ENCODE measurements at regions not wholly inside any gene's neighbourhood (a gene's known extent, or its start where the extent isn't known, plus 50 kb on each side); places are given as distances from the start of the nearest gene placed in this dataset.

DNA sequence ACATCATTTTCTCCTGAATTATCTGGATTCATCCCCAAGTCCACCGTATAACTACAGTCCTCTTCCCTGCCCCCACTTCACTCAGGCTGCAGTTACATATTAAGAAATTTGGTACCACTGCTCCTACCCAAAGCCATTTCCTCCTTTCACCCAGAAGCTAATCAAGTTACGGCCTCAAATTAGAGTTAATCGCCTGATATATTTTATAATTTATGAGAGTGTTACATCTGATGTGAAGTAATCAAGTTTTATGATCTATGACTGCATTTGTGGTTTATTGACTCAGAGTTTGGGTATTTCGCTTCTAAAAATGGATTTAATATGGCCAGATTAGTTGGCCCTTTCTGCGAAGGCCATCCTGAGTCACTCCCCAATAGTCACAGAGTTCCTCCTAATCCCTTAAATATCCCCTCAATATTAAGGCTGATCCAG lies 223.6 kb upstream of the KIF2A start:
- 42 to 51% methylated on average over 5 of the region's 5 CpGs for WGBS, 2 donors
- DNase-seq (ENCODE audit: low spot score in 2 of 2) = no peak
- TF ChIP-seq, protein P1, sequence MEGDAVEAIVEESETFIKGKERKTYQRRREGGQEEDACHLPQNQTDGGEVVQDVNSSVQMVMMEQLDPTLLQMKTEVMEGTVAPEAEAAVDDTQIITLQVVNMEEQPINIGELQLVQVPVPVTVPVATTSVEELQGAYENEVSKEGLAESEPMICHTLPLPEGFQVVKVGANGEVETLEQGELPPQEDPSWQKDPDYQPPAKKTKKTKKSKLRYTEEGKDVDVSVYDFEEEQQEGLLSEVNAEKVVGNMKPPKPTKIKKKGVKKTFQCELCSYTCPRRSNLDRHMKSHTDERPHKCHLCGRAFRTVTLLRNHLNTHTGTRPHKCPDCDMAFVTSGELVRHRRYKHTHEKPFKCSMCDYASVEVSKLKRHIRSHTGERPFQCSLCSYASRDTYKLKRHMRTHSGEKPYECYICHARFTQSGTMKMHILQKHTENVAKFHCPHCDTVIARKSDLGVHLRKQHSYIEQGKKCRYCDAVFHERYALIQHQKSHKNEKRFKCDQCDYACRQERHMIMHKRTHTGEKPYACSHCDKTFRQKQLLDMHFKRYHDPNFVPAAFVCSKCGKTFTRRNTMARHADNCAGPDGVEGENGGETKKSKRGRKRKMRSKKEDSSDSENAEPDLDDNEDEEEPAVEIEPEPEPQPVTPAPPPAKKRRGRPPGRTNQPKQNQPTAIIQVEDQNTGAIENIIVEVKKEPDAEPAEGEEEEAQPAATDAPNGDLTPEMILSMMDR (IDR thresholded peaks at IDR 0.05) = no peak
- TF ChIP-seq POLR2A (IDR thresholded peaks at IDR 0.05) = no peak
- no peak overlapping the region for H3K4me3 ChIP-seq (ENCODE audit: low read depth, poor library complexity, severe bottlenecking)
- intact Hi-C loops (cut with DNase I; ENCODE audit: low total_unique reads) = no loop called here

DNA sequence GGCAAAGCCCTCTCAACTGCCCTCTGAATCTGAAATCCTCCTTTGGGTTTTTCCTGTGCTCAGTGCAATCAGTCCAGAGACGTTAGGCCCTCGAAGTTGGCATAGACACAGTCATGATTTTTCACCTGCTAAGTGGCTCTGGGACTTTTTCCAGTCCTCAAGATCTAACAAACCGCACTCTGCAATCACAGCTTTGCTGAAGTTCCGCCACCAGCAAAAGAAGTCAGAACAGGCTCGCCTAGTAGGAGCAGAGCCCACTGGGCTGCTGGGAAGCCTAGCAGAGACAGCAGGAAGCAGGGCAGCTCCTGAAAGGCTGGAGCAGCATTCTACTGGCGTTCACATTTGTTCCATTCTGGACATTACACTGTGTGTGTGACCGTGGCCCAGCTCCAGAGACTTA lies 222.8 kb upstream of the KIF2A start:
- intact Hi-C loops (cut with DNase I; ENCODE audit: low total_unique reads) = no loop called here

DNA sequence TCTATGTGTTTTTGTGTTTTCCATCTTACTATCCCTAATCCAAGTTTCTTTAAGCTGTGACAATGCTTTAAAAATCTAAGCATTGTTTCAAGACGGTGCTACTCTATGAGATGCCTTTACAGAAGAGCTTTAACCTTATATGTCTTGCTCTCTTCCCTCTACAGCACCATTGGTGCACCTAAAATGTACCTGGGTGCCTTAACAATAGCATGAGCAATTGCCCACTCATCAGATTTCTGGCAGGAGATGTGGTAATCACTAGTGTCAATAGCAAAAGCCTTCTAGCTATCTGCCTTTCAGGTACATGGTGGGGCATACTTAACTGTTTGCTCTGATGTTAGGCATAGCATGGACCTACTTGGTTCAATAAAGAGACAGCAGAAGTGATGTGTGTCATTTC lies 222.3 kb upstream of the KIF2A start:
- WGBS, 2 donors = 87 to 94% methylated on average over 1 of the region's 1 CpG
- H3K4me3 ChIP-seq (ENCODE audit: low read depth, poor library complexity, severe bottlenecking) = no peak overlapping the region
- intact Hi-C loops (cut with DNase I; ENCODE audit: low total_unique reads) = no loop called here
- no peak for TF ChIP-seq POLR2A (IDR thresholded peaks at IDR 0.05)
- TF ChIP-seq, protein P1 (IDR thresholded peaks at IDR 0.05) = no peak
- no peak for DNase-seq (ENCODE audit: low spot score in 2 of 2)

More for the DNA sequence above, 222.8 kb upstream of the KIF2A start:
- no peak for TF ChIP-seq POLR2A (IDR thresholded peaks at IDR 0.05)
- TF ChIP-seq, protein P1 (IDR thresholded peaks at IDR 0.05) = no peak
- WGBS, 2 donors = 77 to 82% methylated on average over 7 of the region's 7 CpGs
- no peak for DNase-seq (ENCODE audit: low spot score in 2 of 2)
- no peak overlapping the region for H3K4me3 ChIP-seq (ENCODE audit: low read depth, poor library complexity, severe bottlenecking)

DNA sequence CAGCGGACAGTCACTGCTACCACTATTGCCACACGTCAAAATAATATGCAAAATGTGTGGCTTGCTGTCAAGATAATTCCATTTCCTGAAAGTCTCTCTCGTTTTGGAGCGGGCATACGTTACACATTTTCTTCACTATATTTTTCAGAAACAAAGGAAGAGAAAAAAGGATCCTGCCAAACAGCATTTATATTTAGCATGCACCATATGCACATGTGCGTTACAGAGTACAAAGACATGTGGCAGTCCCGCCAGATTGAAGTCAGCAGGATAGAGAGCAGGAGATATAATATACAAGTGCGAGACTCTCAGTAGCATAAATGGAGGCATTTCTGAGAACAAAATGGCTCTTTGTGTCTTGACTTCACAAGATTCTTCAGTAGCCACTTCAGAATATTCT lies 221.6 kb upstream of the KIF2A start:
- TF ChIP-seq POLR2A (IDR thresholded peaks at IDR 0.05) = no peak
- TF ChIP-seq, protein P1 (IDR thresholded peaks at IDR 0.05) = no peak
- DNase-seq (ENCODE audit: low spot score in 2 of 2) = no peak
- no peak overlapping the region for H3K4me3 ChIP-seq (ENCODE audit: low read depth, poor library complexity, severe bottlenecking)
- 79 to 80% methylated on average over 8 of the region's 8 CpGs for WGBS, 2 donors
- intact Hi-C loops (cut with DNase I; ENCODE audit: low total_unique reads) = no loop called here

DNA sequence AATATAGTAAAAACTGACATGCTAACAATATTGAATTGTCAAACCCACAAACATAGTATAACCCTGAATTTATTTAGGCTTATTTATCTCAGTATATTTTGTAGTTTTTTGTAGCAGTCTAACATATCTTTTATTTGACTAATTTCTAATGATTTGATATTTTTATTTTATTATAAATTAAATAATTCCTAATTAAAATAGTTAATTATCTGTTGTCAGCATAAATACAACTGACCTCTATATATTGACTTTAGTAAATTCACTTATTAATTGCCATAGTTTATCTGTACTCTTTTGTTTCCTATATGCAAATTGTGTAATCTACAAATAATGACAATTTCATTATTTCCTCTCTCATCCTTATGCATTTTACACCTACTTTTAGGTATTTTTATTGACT lies 215.1 kb upstream of the KIF2A start:
- intact Hi-C loops (cut with DNase I; ENCODE audit: low total_unique reads) = no loop called here
- TF ChIP-seq POLR2A (IDR thresholded peaks at IDR 0.05) = no peak
- TF ChIP-seq, protein P1 (IDR thresholded peaks at IDR 0.05) = no peak
- DNase-seq (ENCODE audit: low spot score in 2 of 2) = no peak
- H3K4me3 ChIP-seq (ENCODE audit: low read depth, poor library complexity, severe bottlenecking) = no peak overlapping the region

DNA sequence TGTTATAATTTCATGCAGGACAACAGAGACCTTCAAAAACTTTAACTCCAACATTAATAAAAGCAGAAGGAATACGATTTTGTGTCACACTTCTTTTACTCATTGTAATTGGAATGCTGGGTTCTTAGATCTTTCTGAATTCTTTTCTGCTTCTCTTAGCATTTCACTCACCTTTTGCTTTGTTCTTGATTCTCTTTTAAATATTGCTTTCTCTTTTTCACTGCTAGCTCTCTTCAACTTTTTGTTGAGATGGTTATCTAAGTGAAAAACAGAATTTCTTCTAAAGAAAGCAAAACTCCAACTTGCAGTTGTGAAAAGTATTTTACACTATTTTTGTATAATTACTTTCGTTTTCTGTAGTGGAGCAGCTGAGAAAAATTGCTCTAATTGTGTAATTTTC lies 212.6 kb upstream of the KIF2A start:
- 33 to 35% methylated on average over 2 of the region's 2 CpGs for WGBS, 2 donors
- no peak for TF ChIP-seq POLR2A (IDR thresholded peaks at IDR 0.05)
- TF ChIP-seq, protein P1 (IDR thresholded peaks at IDR 0.05) = no peak
- DNase-seq (ENCODE audit: low spot score in 2 of 2) = no peak
- H3K4me3 ChIP-seq (ENCODE audit: low read depth, poor library complexity, severe bottlenecking) = no peak overlapping the region
- intact Hi-C loops (cut with DNase I; ENCODE audit: low total_unique reads) = no loop called here

Data from lower leg skin (tissue), 4 donors.